ENCODE measurements at regions not wholly inside any gene's neighbourhood (a gene's known extent, or its start where the extent isn't known, plus 50 kb on each side); places are given as distances from the start of the nearest gene placed in this dataset.

GRCh38 chr3:148205977-148206376 lies 491.7 kb upstream of the AGTR1 start:
- Histone ChIP-seq H3K4me1 (no peaks in the 10 kb centered on the region), H3K27ac (no peak overlapping the region), H3K9me3 (no peaks in the 10 kb centered on the region), H3K4me3 (no peak overlapping the region), H3K27me3 (ENCODE audit: insufficient read depth in 3 of 3, low read length in 2 of 3) (peaks cover 0 to 4% (median 0%) of the 10 kb centered on the region in 3 donors), H3K36me3 (ENCODE audit: insufficient read depth in 1 of 2, low read depth in 1 of 2) (no peaks in the 10 kb centered on the region)
- intact Hi-C loops (cut with DNase I), result no loop called here
- no peak for ATAC-seq
- no peak for TF ChIP-seq CTCF (IDR thresholded peaks at IDR 0.05)
- no peak for DNase-seq
- WGBS, 3 donors, result 91 to 92% (median 92%) methylated on average over 2 of the region's 2 CpGs

GRCh38 chr3:148206446-148206845 lies 491.3 kb upstream of the AGTR1 start:
- H3K27ac ChIP-seq, result no peak overlapping the region
- H3K36me3 ChIP-seq (ENCODE audit: insufficient read depth in 1 of 2, low read depth in 1 of 2), result no peaks in the 10 kb centered on the region
- no peak for TF ChIP-seq CTCF (IDR thresholded peaks at IDR 0.05)
- no peaks in the 10 kb centered on the region for H3K9me3 ChIP-seq
- DNase-seq, result no peak
- peaks cover 0 to 4% (median 0%) of the 10 kb centered on the region in 3 donors for H3K27me3 ChIP-seq (ENCODE audit: insufficient read depth in 3 of 3, low read length in 2 of 3)
- H3K4me1 ChIP-seq, result no peaks in the 10 kb centered on the region
- WGBS, 3 donors, result 15 to 42% (median 35%) methylated on average over 1 of the region's 1 CpG
- intact Hi-C loops (cut with DNase I), result no loop called here
- no peak for ATAC-seq
- H3K4me3 ChIP-seq, result no peak overlapping the region

GRCh38 chr3:148208975-148209374 lies 488.7 kb upstream of the AGTR1 start:
- no peak overlapping the region for H3K4me3 ChIP-seq
- H3K27me3 ChIP-seq (ENCODE audit: insufficient read depth in 3 of 3, low read length in 2 of 3), result peaks cover 0 to 4% (median 0%) of the 10 kb centered on the region in 3 donors
- no peaks in the 10 kb centered on the region for H3K9me3 ChIP-seq
- DNase-seq (no peak), ATAC-seq (no peak)
- H3K27ac ChIP-seq, result no peak overlapping the region
- H3K4me1 ChIP-seq, result no peaks in the 10 kb centered on the region
- intact Hi-C loops (cut with DNase I), result no loop called here
- H3K36me3 ChIP-seq (ENCODE audit: insufficient read depth in 1 of 2, low read depth in 1 of 2), result no peaks in the 10 kb centered on the region
- no peak for TF ChIP-seq CTCF (IDR thresholded peaks at IDR 0.05)

- no peak for DNase-seq
- Histone ChIP-seq H3K27ac (no peak overlapping the region), H3K4me1 (no peaks in the 10 kb centered on the region), H3K27me3 (ENCODE audit: insufficient read depth in 3 of 3, low read length in 2 of 3) (peaks cover 0 to 4% (median 0%) of the 10 kb centered on the region in 3 donors), H3K9me3 (no peaks in the 10 kb centered on the region), H3K4me3 (no peak overlapping the region), H3K36me3 (ENCODE audit: insufficient read depth in 1 of 2, low read depth in 1 of 2) (no peaks in the 10 kb centered on the region)
- intact Hi-C loops (cut with DNase I), result no loop called here
- ATAC-seq, result no peak
- no peak for TF ChIP-seq CTCF (IDR thresholded peaks at IDR 0.05)
Observed at GRCh38 chr3:148211725-148212124, 486.0 kb upstream of the AGTR1 start.

GRCh38 chr3:148214705-148215104 lies 483.0 kb upstream of the AGTR1 start:
- no peak for TF ChIP-seq CTCF (IDR thresholded peaks at IDR 0.05)
- intact Hi-C loops (cut with DNase I), result no loop called here
- no peak for ATAC-seq
- Histone ChIP-seq H3K4me1 (no peaks in the 10 kb centered on the region), H3K27me3 (ENCODE audit: insufficient read depth in 3 of 3, low read length in 2 of 3) (no peaks in the 10 kb centered on the region), H3K9me3 (no peaks in the 10 kb centered on the region), H3K4me3 (no peak overlapping the region), H3K27ac (no peak overlapping the region), H3K36me3 (ENCODE audit: insufficient read depth in 1 of 2, low read depth in 1 of 2) (no peaks in the 10 kb centered on the region)
- DNase-seq, result no peak
- 78 to 91% (median 88%) methylated on average over 3 of the region's 3 CpGs for WGBS, 3 donors
